Motor neuron (in vitro differentiated cells): ENCODE measurements at regions not wholly inside any gene's neighbourhood (a gene's known extent, or its start where the extent isn't known, plus 50 kb on each side); places are given as distances from the start of the nearest gene placed in this dataset.
A peak's percentile ranks its signal among the peaks of the same experiment; 100 is the strongest.

Experiments
- ATAC-seq, 8 experiments: fragments of 200-7000 bp; cut with Tn5 transposase; replicated peaks in 6 of 8; 2 replicates each; pipeline ENCODE4 v1.8.0; 2021; ENCODE audit warnings: mild to moderate bottlenecking in 8 of 8, moderate library complexity in 8 of 8
- H3K27ac ChIP-seq, 2 donors: fragments of 250-450 bp; sonication (Bioruptor Pico); 2 replicates each; pipeline ENCODE4 v1.9.0; 2021; ENCODE audit warnings: antibody characterized with exemption in 2 of 2, mild to moderate bottlenecking in 2 of 2, moderate library complexity in 1 of 2
- H3K4me1 ChIP-seq, 2 donors: fragments of 250-450 bp; sonication (Bioruptor Pico); replicated peaks in 1 of 2; 2 replicates each; pipeline ENCODE4 v1.6.1; 2021; ENCODE audit warnings: antibody characterized with exemption in 2 of 2, mild to moderate bottlenecking in 2 of 2, moderate library complexity in 1 of 2
- H3K4me3 ChIP-seq, 5 donors: fragments of 250-450 bp; sonication (Bioruptor Pico); 2 replicates each; pipeline ENCODE4 v1.9.0; 2021; ENCODE audit warnings: antibody characterized with exemption in 5 of 5, mild to moderate bottlenecking in 5 of 5, moderate library complexity in 4 of 5
- WGBS, 10 experiments: fragments of 450-650 bp; shearing (Covaris generic); methylation state at CpG; one replicate each; pipeline ENCODE4 v1.0.0; 2022; 5-methylcytosine and 5-hydroxymethylcytosine counted together
- in situ Hi-C, 9 experiments: fragments of 400-800 bp; cut with MboI; loops; one replicate each; pipeline ENCODE4 v1.15.0; 2021; ENCODE audit warnings: low sequenced_read_pairs in 9 of 9, low pct_unique_long_range_greater_than_20kb in 2 of 9; ENCODE audit not compliant: unreplicated experiment in 9 of 9

GRCh38 chrX:131723646-131724045 lies 179.8 kb downstream of the OR13H1 start:
- Histone ChIP-seq H3K27ac (no peak overlapping the region), H3K4me3 (no peak overlapping the region), H3K4me1 (no peaks in the 10 kb centered on the region)
- WGBS, 10 experiments, result 0 to 89% (median 60%) methylated on average over 1 of the region's 1 CpG; no CpG with 5 or more reads in 5 of the 10 experiments
- ATAC-seq, result no peak
- in situ Hi-C loops, result no loop called here

DNA sequence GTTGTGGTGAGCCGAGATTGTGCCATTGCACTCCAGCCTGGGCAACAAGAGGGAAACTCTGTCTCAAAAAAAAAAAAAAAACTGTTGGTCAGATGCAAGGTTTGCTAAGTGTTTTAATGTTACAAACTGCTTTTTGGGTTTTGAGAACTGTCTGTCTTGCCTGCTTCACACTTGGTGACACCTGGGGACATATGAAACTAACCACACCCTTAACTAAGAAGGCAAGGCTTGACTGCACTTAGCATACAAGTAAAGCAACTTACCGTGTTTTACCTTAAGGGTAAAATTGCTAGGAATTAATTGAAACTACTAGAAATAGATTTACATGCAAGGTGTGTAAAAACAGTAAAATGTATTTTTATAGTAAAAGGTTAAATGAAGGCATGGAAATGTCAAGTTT lies 180.4 kb downstream of the OR13H1 start:
- WGBS, 10 experiments, result 11 to 60% (median 40%) methylated on average over 1 of the region's 2 CpGs; no CpG with 5 or more reads in 6 of the 10 experiments
- ATAC-seq, result no peak
- in situ Hi-C loops, result no loop called here
- Histone ChIP-seq H3K27ac (no peak overlapping the region), H3K4me1 (no peaks in the 10 kb centered on the region), H3K4me3 (no peak overlapping the region)

- Histone ChIP-seq H3K27ac (no peak overlapping the region), H3K4me3 (no peak overlapping the region), H3K4me1 (no peaks in the 10 kb centered on the region)
- WGBS, 10 experiments, result 0 to 100% (median 44%) methylated on average over 1 to 5 of the region's 7 CpGs; no CpG with 5 or more reads in 5 of the 10 experiments
- in situ Hi-C loops, result no loop called here
- no peak for ATAC-seq
Measured at GRCh38 chrX:131725001-131725654, 181.3 kb downstream of the OR13H1 start.

DNA sequence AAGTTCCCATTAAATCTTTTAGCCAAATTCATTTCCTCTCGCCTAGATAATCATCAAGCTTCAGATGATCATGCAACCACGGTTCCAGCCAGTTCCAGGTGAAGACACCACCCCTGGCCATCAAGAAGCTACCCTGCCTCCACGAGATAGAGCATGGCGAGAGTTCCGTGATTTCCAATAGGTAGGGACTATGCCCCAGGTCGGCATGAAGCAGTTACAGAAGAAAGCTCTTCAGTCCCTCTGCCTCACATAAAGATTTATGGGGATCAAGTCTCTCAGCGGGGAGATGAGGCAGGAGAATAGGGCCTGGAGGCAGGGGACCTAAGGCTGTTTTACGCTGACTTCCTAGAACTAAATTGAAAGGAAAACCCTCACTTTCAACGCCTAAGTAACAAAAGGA lies 183.9 kb downstream of the OR13H1 start:
- Histone ChIP-seq H3K4me3 (no peak overlapping the region), H3K27ac (no peak overlapping the region), H3K4me1 (no peaks in the 10 kb centered on the region)
- in situ Hi-C loops, result no loop called here
- 23 to 86% (median 62%) methylated on average over 1 to 9 of the region's 9 CpGs; no CpG with 5 or more reads in 5 of the 10 experiments for WGBS, 10 experiments
- no peak for ATAC-seq

DNA sequence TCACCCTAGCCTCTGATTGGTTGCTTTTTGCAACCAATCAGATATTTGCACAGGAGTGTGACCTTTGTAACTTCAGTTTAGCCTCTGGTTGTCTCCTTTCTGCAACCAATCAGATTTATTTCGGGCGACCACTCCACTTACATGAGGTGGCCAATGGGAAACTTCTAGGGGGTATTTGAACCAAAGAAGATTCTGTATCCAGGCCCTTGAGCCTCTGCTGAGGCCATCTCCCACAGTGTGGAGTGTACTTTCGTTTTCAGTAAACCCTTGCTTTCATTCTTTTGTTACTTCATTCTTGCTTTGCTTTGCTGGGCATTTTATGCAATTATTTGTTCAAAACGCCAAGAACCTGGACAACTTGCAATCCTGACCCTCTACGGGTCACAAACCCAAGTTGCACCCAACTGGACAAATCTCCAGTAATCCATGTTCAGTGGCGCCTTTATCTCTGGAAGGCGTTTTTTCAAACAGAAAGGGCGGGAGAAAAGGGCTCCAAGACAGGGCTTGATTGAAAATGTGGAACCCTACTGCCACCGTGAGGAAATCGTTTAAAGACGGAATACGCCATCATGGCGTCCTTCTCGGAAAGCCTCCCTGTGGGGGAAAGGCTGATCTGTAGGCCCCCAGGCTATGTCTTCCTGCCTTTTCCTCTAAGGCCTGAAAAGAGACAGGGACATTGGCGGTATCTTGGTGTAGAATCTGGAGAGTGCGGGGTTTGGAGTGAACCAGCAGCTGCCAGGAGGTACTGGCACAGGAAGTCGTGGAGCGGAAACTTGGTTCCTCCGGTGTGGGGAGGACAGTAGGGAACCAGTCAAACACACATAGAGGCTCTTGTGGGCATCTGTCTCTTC lies 184.6 kb downstream of the OR13H1 start:
- ATAC-seq, result peak in 1 of 8 experiments; percentile 67
- no peak overlapping the region for H3K27ac ChIP-seq
- WGBS, 10 experiments, result 0 to 100% (median 60%) methylated on average over 1 to 14 of the region's 19 CpGs; no CpG with 5 or more reads in 3 of the 10 experiments
- H3K4me3 ChIP-seq, result no peak overlapping the region
- in situ Hi-C loops, result no loop called here
- no peaks in the 10 kb centered on the region for H3K4me1 ChIP-seq

GRCh38 chrX:131729295-131729694 lies 185.4 kb downstream of the OR13H1 start:
- ATAC-seq, result no peak
- Histone ChIP-seq H3K27ac (no peak overlapping the region), H3K4me3 (no peak overlapping the region), H3K4me1 (no peaks in the 10 kb centered on the region)
- WGBS, 10 experiments, result 66 to 80% methylated on average over 2 to 15 of the region's 15 CpGs; no CpG with 5 or more reads in 8 of the 10 experiments
- in situ Hi-C loops, result no loop called here

DNA sequence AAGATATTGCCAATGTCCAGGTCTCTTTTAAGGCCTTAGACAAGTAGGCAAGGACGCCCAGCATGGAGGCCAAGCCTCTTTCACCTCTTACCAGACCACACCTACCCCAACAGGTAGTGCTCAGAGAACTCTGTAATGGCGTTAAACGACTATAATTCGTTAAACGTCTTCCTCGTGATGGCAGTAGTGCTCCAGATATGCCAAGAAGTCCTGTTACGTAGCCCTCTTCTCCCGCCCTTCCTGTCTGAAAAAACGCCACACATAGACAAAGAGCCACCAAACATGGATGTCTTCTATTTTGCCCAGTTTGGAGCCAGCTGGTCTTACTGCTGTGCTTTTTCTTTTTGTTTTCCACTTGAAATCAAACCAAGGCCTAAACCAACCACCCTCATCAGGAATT lies 190.7 kb downstream of the OR13H1 start:
- Histone ChIP-seq H3K4me1 (no peaks in the 10 kb centered on the region), H3K4me3 (no peak overlapping the region), H3K27ac (no peak overlapping the region)
- in situ Hi-C loops, result no loop called here
- WGBS, 10 experiments, result 31 to 100% (median 75%) methylated on average over 1 to 8 of the region's 9 CpGs; no CpG with 5 or more reads in 7 of the 10 experiments
- ATAC-seq, result no peak

DNA sequence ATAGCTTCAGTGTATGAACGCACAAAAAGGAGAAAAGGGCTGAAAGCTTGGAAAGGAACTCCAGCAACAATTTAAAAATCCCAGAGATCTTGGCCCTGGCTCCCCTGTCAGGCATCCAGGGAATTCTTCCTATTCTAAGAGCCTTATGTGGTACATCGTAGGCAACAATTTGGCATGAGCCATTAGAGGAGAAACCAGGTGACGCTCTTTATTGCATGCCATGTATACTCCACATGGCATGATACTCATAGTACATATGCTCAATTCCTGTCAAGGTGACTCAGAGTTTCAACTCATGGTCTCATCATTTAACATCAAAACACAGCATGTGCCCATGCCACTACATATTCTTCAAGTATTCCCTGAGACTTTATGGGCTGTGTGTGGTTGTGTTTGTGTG lies 191.3 kb downstream of the OR13H1 start:
- Histone ChIP-seq H3K27ac (no peak overlapping the region), H3K4me1 (no peaks in the 10 kb centered on the region), H3K4me3 (no peak overlapping the region)
- in situ Hi-C loops, result no loop called here
- 0 to 100% (median 42%) methylated on average over 1 to 2 of the region's 3 CpGs; no CpG with 5 or more reads in 6 of the 10 experiments for WGBS, 10 experiments
- peak in 2 of 8 experiments; percentile 39 to 49 for ATAC-seq

DNA sequence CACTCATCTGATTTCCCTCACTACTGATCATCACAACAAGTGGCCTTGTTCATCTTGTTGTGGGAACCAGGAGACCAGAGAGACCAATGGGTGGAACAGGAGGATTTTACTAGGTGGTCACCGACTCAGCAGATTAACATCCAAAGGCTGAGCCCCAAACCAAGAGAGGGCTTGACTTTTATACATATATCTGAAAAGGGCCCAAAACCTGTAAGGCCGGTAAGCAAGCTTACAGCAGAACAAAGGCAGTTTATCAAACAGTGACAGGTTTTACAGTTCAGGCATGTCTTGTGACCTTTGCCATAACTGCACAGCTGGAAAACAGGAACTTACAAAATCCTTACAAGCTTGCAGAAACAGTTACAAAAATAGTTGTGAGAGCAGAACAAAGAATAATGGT lies 195.9 kb downstream of the OR13H1 start:
- 80 to 100% (median 88%) methylated on average over 1 of the region's 2 CpGs; no CpG with 5 or more reads in 5 of the 10 experiments for WGBS, 10 experiments

GRCh38 chrX:131741103-131741581 lies 197.3 kb downstream of the OR13H1 start:
- ATAC-seq, result no peak
- WGBS, 10 experiments, result 20 to 95% (median 62%) methylated on average over 1 to 6 of the region's 12 CpGs; no CpG with 5 or more reads in 7 of the 10 experiments
- no peak overlapping the region for H3K4me3 ChIP-seq
- H3K27ac ChIP-seq, result no peak overlapping the region
- no peaks in the 10 kb centered on the region for H3K4me1 ChIP-seq
- in situ Hi-C loops, result no loop called here

More for the DNA sequence above, 195.9 kb downstream of the OR13H1 start:
- in situ Hi-C loops, result no loop called here
- Histone ChIP-seq H3K4me1 (no peaks in the 10 kb centered on the region), H3K27ac (no peak overlapping the region), H3K4me3 (no peak overlapping the region)
- ATAC-seq, result no peak

DNA sequence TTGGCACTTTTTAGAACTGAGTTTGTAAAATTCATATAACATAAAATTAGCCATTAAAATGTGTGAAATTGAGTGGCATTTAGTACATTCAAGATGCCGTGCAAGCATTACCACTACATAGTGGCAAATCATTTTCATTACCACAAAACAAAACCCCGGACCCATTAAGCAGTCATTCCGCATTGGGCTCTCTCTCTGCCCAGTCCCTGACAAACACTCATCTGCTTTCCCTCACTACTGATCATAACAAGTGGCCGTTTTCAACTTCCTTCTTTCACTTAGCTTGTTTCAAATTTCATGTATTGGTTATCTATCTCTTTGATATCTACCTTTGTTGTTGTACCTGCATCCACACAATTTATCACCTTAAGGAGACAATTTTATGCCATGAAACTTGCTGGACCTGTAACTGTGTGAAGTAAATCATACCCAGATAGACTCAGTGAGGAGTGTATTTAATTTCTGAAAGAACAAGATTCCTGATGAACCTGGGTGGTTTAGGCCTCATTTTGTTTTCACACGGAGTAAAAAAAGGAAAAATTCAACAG lies 202.1 kb downstream of the OR13H1 start:
- no peak for ATAC-seq

GRCh38 chrX:131746491-131746968 lies 202.7 kb downstream of the OR13H1 start:
- ATAC-seq, result peak in 3 of 8 experiments; percentile 72 to 83 (median 74)
- H3K27ac ChIP-seq, result no peak overlapping the region
- 28 to 59% (median 56%) methylated on average over 3 to 8 of the region's 14 CpGs; no CpG with 5 or more reads in 7 of the 10 experiments for WGBS, 10 experiments
- H3K4me1 ChIP-seq, result no peaks in the 10 kb centered on the region
- no peak overlapping the region for H3K4me3 ChIP-seq
- in situ Hi-C loops, result no loop called here

More for the DNA sequence above, 202.1 kb downstream of the OR13H1 start:
- in situ Hi-C loops, result no loop called here
- no peak overlapping the region for H3K4me3 ChIP-seq
- H3K27ac ChIP-seq, result no peak overlapping the region
- no peaks in the 10 kb centered on the region for H3K4me1 ChIP-seq
- 23 to 100% (median 75%) methylated on average over 1 to 5 of the region's 5 CpGs; no CpG with 5 or more reads in 1 of the 10 experiments for WGBS, 10 experiments

- peak in 2 of 8 experiments; percentile 20 to 68 for ATAC-seq
- H3K4me3 ChIP-seq, result no peak overlapping the region
- no peaks in the 10 kb centered on the region for H3K4me1 ChIP-seq
- in situ Hi-C loops, result no loop called here
- H3K27ac ChIP-seq, result no peak overlapping the region
- 65 to 100% (median 100%) methylated on average over 1 to 5 of the region's 9 CpGs; no CpG with 5 or more reads in 6 of the 10 experiments for WGBS, 10 experiments
Measured at GRCh38 chrX:131747173-131747572, 203.3 kb downstream of the OR13H1 start.
